ENCODE measurements at regions not wholly inside any gene's neighbourhood (a gene's known extent, or its start where the extent isn't known, plus 50 kb on each side); places are given as distances from the start of the nearest gene placed in this dataset.

DNA sequence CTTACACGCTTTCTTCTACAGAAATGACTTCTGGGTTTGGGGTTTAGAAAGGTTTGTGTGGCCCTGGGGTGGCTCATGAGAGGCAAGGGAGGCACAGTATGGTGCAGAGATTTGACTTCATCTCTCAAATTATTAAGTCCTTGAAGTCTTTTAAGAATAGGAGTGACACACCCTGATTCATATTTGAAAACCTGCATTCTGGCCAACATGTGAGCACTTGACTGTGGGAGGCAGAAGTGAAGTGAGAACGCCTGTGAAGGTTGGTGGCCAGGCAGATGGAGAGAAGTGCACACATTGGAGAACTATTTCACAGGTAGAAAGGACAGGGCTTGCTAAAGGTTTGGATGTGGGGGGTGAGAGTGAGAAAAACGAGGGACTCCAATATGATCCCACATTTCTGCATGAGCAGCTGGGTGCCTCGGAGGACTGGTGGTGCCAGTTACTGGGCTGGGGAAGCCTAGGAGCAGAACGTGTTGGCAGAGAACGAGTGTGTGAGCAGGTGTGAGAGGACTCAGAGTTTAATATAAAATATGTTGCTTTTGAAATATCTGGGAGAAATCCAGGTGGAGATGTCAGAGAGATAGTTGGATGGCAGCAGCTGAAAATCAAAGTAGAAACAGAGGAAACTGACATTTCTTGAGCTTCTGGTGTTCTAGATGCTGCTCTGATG, 240.0 kb upstream of the ADAMTSL1 start:
- Histone ChIP-seq H3K4me1 (ENCODE audit: control insufficient read depth in 2 of 2, insufficient read depth in 2 of 2, low read length in 1 of 2) (no peaks in the 10 kb centered on the region), H3K27me3 (ENCODE audit: control insufficient read depth in 1 of 2, insufficient read depth in 2 of 2, low read length in 2 of 2) (no peaks in the 10 kb centered on the region), H3K9me3 (ENCODE audit: control insufficient read depth in 2 of 2, insufficient read depth in 1 of 2, low read depth in 1 of 2, low read length in 1 of 2) (no peaks in the 10 kb centered on the region), H3K36me3 (ENCODE audit: control insufficient read depth in 2 of 2, insufficient read depth in 2 of 2, low read length in 1 of 2) (no peaks in the 10 kb centered on the region), H3K4me3 (ENCODE audit: low read depth in 1 of 2, low read length in 2 of 2) (no peak overlapping the region), H3K27ac (ENCODE audit: low read depth in 2 of 2, low read length in 1 of 2) (no peak overlapping the region)
- 49 to 60% methylated on average over 6 of the region's 6 CpGs for WGBS, 2 donors

DNA sequence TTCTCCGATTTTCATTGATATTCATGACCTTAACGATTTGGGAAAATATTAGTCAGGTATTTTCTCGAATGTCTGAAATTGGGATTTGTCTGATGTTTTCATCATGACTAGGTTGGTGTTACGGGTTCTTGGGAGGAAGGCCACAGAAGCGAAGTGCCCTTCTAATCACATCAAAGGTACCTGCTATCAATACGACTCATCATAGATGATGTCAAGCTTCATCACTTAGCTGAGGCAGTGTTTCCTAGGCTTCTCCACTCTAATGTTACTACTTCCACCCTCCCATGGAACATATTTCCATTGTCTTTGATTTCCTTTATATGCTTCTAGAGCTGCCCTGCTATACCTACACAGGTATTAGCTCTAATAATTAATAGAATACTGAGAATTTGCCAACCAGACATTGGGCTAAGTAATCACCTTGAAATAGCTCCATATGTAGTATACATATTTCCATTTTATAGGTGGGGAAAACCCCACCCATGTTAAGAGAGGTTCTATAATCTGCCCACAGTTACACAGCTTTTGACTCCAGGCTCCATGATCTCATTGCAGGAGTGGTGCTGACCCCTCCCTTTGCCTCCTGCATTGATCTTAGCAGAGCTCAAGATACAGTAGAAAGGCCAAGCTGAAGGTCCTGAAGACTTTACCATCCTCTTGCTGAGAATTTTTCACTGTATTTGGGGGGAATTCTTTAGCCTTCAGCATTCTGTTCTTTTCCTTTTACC, 238.6 kb upstream of the ADAMTSL1 start:
- 88% methylated on average over 6 of the region's 6 CpGs for WGBS, 2 donors

DNA sequence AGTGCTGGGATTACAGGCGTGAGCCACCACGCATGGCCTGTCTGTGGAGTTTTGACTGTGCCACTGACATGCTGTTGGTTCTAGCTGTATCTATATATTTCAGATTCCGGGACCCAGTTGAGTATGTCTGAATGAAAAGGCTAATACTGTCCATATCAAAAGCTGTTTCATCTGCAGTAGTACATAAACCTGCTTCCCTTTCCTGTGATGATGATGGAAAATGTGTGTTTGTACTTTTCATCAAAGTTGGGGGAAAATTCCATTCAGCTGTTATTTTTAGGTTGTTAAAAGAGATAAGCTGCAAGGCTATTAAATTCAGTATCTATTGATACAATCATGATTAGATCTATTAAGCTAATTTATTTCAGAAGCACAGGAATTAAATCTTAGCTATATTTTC, 237.6 kb upstream of the ADAMTSL1 start:
- 91 to 94% methylated on average over 3 of the region's 3 CpGs for WGBS, 2 donors
- Histone ChIP-seq H3K9me3 (ENCODE audit: control insufficient read depth in 2 of 2, insufficient read depth in 1 of 2, low read depth in 1 of 2, low read length in 1 of 2) (no peaks in the 10 kb centered on the region), H3K27me3 (ENCODE audit: control insufficient read depth in 1 of 2, insufficient read depth in 2 of 2, low read length in 2 of 2) (no peaks in the 10 kb centered on the region)

More for the DNA sequence above, 238.6 kb upstream of the ADAMTSL1 start:
- no peaks in the 10 kb centered on the region for H3K36me3 ChIP-seq (ENCODE audit: control insufficient read depth in 2 of 2, insufficient read depth in 2 of 2, low read length in 1 of 2)
- no peaks in the 10 kb centered on the region for H3K4me1 ChIP-seq (ENCODE audit: control insufficient read depth in 2 of 2, insufficient read depth in 2 of 2, low read length in 1 of 2)
- H3K27ac ChIP-seq (ENCODE audit: low read depth in 2 of 2, low read length in 1 of 2): no peak overlapping the region
- H3K27me3 ChIP-seq (ENCODE audit: control insufficient read depth in 1 of 2, insufficient read depth in 2 of 2, low read length in 2 of 2): no peaks in the 10 kb centered on the region
- H3K4me3 ChIP-seq (ENCODE audit: low read depth in 1 of 2, low read length in 2 of 2): no peak overlapping the region
- no peaks in the 10 kb centered on the region for H3K9me3 ChIP-seq (ENCODE audit: control insufficient read depth in 2 of 2, insufficient read depth in 1 of 2, low read depth in 1 of 2, low read length in 1 of 2)

DNA sequence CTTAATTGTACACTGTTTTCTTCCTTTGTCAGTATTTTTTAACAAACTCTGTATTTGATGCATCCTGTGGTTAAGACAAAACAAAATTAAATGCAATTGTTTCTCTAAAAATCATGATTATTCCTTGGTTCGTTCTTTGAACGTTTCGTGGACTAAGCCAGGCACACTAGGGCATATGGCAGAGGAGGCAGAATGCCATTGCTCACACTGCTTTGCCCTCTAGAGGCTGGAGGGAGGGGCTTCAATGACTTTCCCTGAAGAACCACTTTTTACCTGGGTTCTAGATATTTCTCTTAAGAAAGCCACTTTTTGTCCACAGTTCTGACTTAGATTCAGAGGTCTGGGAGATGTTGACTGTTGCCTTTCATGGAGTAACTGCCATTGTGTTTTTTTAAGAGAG, 236.2 kb upstream of the ADAMTSL1 start:
- no peaks in the 10 kb centered on the region for H3K36me3 ChIP-seq (ENCODE audit: control insufficient read depth in 2 of 2, insufficient read depth in 2 of 2, low read length in 1 of 2)
- H3K27me3 ChIP-seq (ENCODE audit: control insufficient read depth in 1 of 2, insufficient read depth in 2 of 2, low read length in 2 of 2): no peaks in the 10 kb centered on the region
- no peaks in the 10 kb centered on the region for H3K9me3 ChIP-seq (ENCODE audit: control insufficient read depth in 2 of 2, insufficient read depth in 1 of 2, low read depth in 1 of 2, low read length in 1 of 2)
- WGBS, 2 donors: 68 to 84% methylated on average over 3 of the region's 3 CpGs
- H3K4me3 ChIP-seq (ENCODE audit: low read depth in 1 of 2, low read length in 2 of 2): no peak overlapping the region
- H3K27ac ChIP-seq (ENCODE audit: low read depth in 2 of 2, low read length in 1 of 2): no peak overlapping the region
- H3K4me1 ChIP-seq (ENCODE audit: control insufficient read depth in 2 of 2, insufficient read depth in 2 of 2, low read length in 1 of 2): no peaks in the 10 kb centered on the region

More for the DNA sequence above, 237.6 kb upstream of the ADAMTSL1 start:
- H3K36me3 ChIP-seq (ENCODE audit: control insufficient read depth in 2 of 2, insufficient read depth in 2 of 2, low read length in 1 of 2): no peaks in the 10 kb centered on the region
- no peak overlapping the region for H3K27ac ChIP-seq (ENCODE audit: low read depth in 2 of 2, low read length in 1 of 2)
- H3K4me3 ChIP-seq (ENCODE audit: low read depth in 1 of 2, low read length in 2 of 2): no peak overlapping the region
- no peaks in the 10 kb centered on the region for H3K4me1 ChIP-seq (ENCODE audit: control insufficient read depth in 2 of 2, insufficient read depth in 2 of 2, low read length in 1 of 2)

DNA sequence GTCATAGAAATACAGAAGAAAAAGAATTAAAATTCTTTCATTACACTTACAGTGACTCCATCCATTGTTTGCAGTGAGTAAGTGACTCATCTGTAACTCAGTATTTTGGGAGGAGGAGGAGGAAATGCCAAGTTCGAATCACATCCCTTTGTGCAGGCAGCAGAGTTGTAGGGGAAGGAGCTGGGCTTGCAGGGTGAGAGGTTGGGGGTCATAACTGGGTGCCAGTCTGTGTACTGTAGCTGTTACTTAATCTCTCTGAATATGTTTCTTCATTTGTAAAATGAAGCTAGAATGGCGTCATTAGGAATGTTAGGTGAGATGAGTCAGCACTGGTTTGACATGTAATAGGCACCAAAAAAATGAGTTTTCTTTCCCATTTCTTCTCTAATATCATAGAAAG, 235.7 kb upstream of the ADAMTSL1 start:
- no peaks in the 10 kb centered on the region for H3K9me3 ChIP-seq (ENCODE audit: control insufficient read depth in 2 of 2, insufficient read depth in 1 of 2, low read depth in 1 of 2, low read length in 1 of 2)
- no peaks in the 10 kb centered on the region for H3K4me1 ChIP-seq (ENCODE audit: control insufficient read depth in 2 of 2, insufficient read depth in 2 of 2, low read length in 1 of 2)
- no peaks in the 10 kb centered on the region for H3K36me3 ChIP-seq (ENCODE audit: control insufficient read depth in 2 of 2, insufficient read depth in 2 of 2, low read length in 1 of 2)
- 31 to 45% methylated on average over 2 of the region's 2 CpGs for WGBS, 2 donors
- H3K4me3 ChIP-seq (ENCODE audit: low read depth in 1 of 2, low read length in 2 of 2): no peak overlapping the region
- no peaks in the 10 kb centered on the region for H3K27me3 ChIP-seq (ENCODE audit: control insufficient read depth in 1 of 2, insufficient read depth in 2 of 2, low read length in 2 of 2)
- H3K27ac ChIP-seq (ENCODE audit: low read depth in 2 of 2, low read length in 1 of 2): no peak overlapping the region

DNA sequence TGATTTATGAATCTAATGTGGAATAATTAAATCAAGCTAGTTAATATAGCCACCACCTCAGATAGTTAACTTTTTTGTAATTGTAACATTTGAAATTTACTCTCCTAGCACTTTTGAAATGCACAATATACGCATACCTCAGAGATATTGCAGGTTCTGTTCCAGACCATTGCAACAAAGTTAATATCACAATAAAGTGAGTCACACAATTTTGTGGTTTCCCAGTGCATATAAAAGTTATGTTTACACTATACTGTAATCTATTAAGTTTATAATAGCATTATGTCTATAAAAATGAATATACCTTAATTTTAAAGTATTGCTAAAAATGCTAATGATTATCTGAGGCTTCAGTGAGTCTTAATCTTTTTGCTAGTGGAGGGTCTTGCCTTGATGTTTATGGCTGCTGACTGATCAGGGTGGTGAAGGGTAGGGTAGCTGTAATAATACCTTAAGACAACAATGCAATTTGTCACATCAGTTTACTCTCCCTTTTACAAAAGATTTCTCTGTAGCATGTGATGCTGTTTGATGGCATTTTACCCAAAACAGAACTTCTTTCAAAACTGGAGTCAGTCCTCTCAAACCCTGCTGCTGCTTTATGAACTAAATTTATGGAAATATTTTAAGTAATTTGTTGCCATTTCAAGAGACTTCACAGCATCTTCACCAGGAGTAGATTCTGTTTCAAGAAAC, 235.1 kb upstream of the ADAMTSL1 start:
- WGBS, 2 donors: 63 to 74% methylated on average over 1 of the region's 1 CpG
- Histone ChIP-seq H3K27ac (ENCODE audit: low read depth in 2 of 2, low read length in 1 of 2) (no peak overlapping the region), H3K4me1 (ENCODE audit: control insufficient read depth in 2 of 2, insufficient read depth in 2 of 2, low read length in 1 of 2) (no peaks in the 10 kb centered on the region), H3K9me3 (ENCODE audit: control insufficient read depth in 2 of 2, insufficient read depth in 1 of 2, low read depth in 1 of 2, low read length in 1 of 2) (peaks cover 0 to 2% of the 10 kb centered on the region in 2 donors), H3K36me3 (ENCODE audit: control insufficient read depth in 2 of 2, insufficient read depth in 2 of 2, low read length in 1 of 2) (no peaks in the 10 kb centered on the region), H3K4me3 (ENCODE audit: low read depth in 1 of 2, low read length in 2 of 2) (no peak overlapping the region), H3K27me3 (ENCODE audit: control insufficient read depth in 1 of 2, insufficient read depth in 2 of 2, low read length in 2 of 2) (no peaks in the 10 kb centered on the region)

DNA sequence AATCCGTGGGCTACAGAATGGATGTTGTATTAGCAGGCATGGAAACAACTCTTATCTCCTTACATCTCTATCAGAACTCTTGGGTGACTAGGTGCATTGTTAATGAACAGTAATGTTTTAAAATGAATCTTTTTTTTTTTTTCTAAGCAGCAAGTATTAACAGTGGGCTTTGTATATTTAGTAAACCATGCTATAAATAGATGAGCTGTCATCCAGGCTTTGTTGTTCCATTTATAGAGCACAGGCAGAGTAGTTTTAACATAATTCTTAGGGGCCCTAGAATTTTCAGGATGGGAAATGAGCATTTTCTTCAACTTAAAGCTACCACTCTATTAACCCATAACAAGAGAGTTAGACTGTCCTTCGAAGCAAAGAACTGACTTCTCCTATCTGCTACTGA, 233.7 kb upstream of the ADAMTSL1 start:
- Histone ChIP-seq H3K4me1 (ENCODE audit: control insufficient read depth in 2 of 2, insufficient read depth in 2 of 2, low read length in 1 of 2) (no peaks in the 10 kb centered on the region), H3K27me3 (ENCODE audit: control insufficient read depth in 1 of 2, insufficient read depth in 2 of 2, low read length in 2 of 2) (no peaks in the 10 kb centered on the region), H3K4me3 (ENCODE audit: low read depth in 1 of 2, low read length in 2 of 2) (no peak overlapping the region), H3K27ac (ENCODE audit: low read depth in 2 of 2, low read length in 1 of 2) (no peak overlapping the region), H3K36me3 (ENCODE audit: control insufficient read depth in 2 of 2, insufficient read depth in 2 of 2, low read length in 1 of 2) (no peaks in the 10 kb centered on the region), H3K9me3 (ENCODE audit: control insufficient read depth in 2 of 2, insufficient read depth in 1 of 2, low read depth in 1 of 2, low read length in 1 of 2) (peaks cover 0 to 2% of the 10 kb centered on the region in 2 donors)
- WGBS, 2 donors: 37 to 38% methylated on average over 2 of the region's 2 CpGs

- Histone ChIP-seq H3K27me3 (ENCODE audit: control insufficient read depth in 1 of 2, insufficient read depth in 2 of 2, low read length in 2 of 2) (no peaks in the 10 kb centered on the region), H3K27ac (ENCODE audit: low read depth in 2 of 2, low read length in 1 of 2) (no peak overlapping the region)
- 71 to 73% methylated on average over 4 of the region's 4 CpGs for WGBS, 2 donors
Measured at GRCh38 chr9:18245911-18246310, 228.0 kb upstream of the ADAMTSL1 start.

DNA sequence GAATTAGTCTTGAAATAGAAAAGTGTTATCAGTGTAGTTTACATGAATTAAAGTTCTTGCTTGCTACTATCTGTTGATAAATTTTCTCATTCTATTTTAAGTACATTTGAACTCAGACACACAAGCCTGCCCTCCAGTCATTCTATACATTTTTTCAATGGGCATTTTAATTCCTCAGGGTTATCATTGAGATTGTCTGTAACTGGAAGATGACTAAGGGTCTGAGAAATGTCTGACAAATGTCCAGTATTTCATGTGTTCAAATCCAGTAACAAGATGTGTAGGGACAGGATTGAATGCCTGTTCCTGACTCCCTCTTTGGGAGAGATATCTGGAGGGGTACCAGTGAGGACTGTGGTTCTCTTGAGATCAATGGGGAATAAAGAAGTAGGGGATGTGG, 223.9 kb upstream of the ADAMTSL1 start:
- Histone ChIP-seq H3K9me3 (ENCODE audit: control insufficient read depth in 2 of 2, insufficient read depth in 1 of 2, low read depth in 1 of 2, low read length in 1 of 2) (no peaks in the 10 kb centered on the region), H3K27me3 (ENCODE audit: control insufficient read depth in 1 of 2, insufficient read depth in 2 of 2, low read length in 2 of 2) (no peaks in the 10 kb centered on the region), H3K4me1 (ENCODE audit: control insufficient read depth in 2 of 2, insufficient read depth in 2 of 2, low read length in 1 of 2) (no peaks in the 10 kb centered on the region), H3K27ac (ENCODE audit: low read depth in 2 of 2, low read length in 1 of 2) (no peak overlapping the region), H3K36me3 (ENCODE audit: control insufficient read depth in 2 of 2, insufficient read depth in 2 of 2, low read length in 1 of 2) (no peaks in the 10 kb centered on the region), H3K4me3 (ENCODE audit: low read depth in 1 of 2, low read length in 2 of 2) (no peak overlapping the region)

More at GRCh38 chr9:18245911-18246310, 228.0 kb upstream of the ADAMTSL1 start:
- no peak overlapping the region for H3K4me3 ChIP-seq (ENCODE audit: low read depth in 1 of 2, low read length in 2 of 2)
- no peaks in the 10 kb centered on the region for H3K36me3 ChIP-seq (ENCODE audit: control insufficient read depth in 2 of 2, insufficient read depth in 2 of 2, low read length in 1 of 2)
- H3K4me1 ChIP-seq (ENCODE audit: control insufficient read depth in 2 of 2, insufficient read depth in 2 of 2, low read length in 1 of 2): no peaks in the 10 kb centered on the region
- peaks cover 0 to 2% of the 10 kb centered on the region in 2 donors for H3K9me3 ChIP-seq (ENCODE audit: control insufficient read depth in 2 of 2, insufficient read depth in 1 of 2, low read depth in 1 of 2, low read length in 1 of 2)

Data from esophagus (tissue), 2 donors.